Spinal cord (tissue), 9 donors: ENCODE measurements at regions not wholly inside any gene's neighbourhood (a gene's known extent, or its start where the extent isn't known, plus 50 kb on each side); places are given as distances from the start of the nearest gene placed in this dataset.

Source experiments
- DNase-seq, 6 donors: peaks; one replicate each; pipeline versions ENCODE4 v3.0.0 to v3.0.0-alpha.2; 2013 to 2015; ENCODE audit warnings: low spot score in 6 of 6, low read depth in 4 of 6
- H3K27ac ChIP-seq: one replicate; pipeline ENCODE4 v1.5.1; 2013; ENCODE audit warnings: low read depth, low read length, control low read depth
- H3K27me3 ChIP-seq: one replicate; pipeline ENCODE4 v1.6.1; 2013; ENCODE audit warnings: low read length; ENCODE audit not compliant: control insufficient read depth, insufficient read depth
- H3K36me3 ChIP-seq: one replicate; pipeline ENCODE4 v1.6.1; 2013; ENCODE audit warnings: low read length; ENCODE audit not compliant: control insufficient read depth, insufficient read depth
- H3K4me1 ChIP-seq: one replicate; pipeline ENCODE4 v1.6.1; 2013; ENCODE audit warnings: low read length; ENCODE audit not compliant: control insufficient read depth, insufficient read depth
- H3K4me3 ChIP-seq: one replicate; pipeline ENCODE4 v1.5.1; 2013; ENCODE audit warnings: low read depth, low read length, control low read depth
- H3K9me3 ChIP-seq: one replicate; pipeline ENCODE4 v1.6.1; 2013; ENCODE audit warnings: low read length; ENCODE audit not compliant: control insufficient read depth, insufficient read depth
- WGBS: methylation state at CpG from one replicate; pipeline ENCODE4 v1.1.5; 2013; ENCODE audit warnings: missing lambda C conversion rate; ENCODE audit not compliant: insufficient coverage; 5-methylcytosine and 5-hydroxymethylcytosine counted together
- donor health status: healthy.

- Histone ChIP-seq H3K36me3 (no peaks in the 10 kb centered on the region), H3K27me3 (no peaks in the 10 kb centered on the region), H3K4me1 (no peaks in the 10 kb centered on the region), H3K9me3 (no peaks in the 10 kb centered on the region), H3K27ac (no peak overlapping the region), H3K4me3 (no peak overlapping the region)
- WGBS = no CpG with 5 or more reads among the region's 1 CpG
- DNase-seq = no peak
These were observed 220.0 kb upstream of the TANK start for GRCh38 chr2:160940271-160940670.

- H3K9me3 ChIP-seq = no peaks in the 10 kb centered on the region
- DNase-seq = no peak
- no peak overlapping the region for H3K27ac ChIP-seq
- H3K4me3 ChIP-seq = no peak overlapping the region
- WGBS = 100% methylated on average over 1 of the region's 2 CpGs
- H3K27me3 ChIP-seq = no peaks in the 10 kb centered on the region
- H3K4me1 ChIP-seq = no peaks in the 10 kb centered on the region
- no peaks in the 10 kb centered on the region for H3K36me3 ChIP-seq
These were observed 219.5 kb upstream of the TANK start for GRCh38 chr2:160940699-160941098.

- H3K36me3 ChIP-seq = no peaks in the 10 kb centered on the region
- H3K27ac ChIP-seq = no peak overlapping the region
- no peak overlapping the region for H3K4me3 ChIP-seq
- WGBS = 67% methylated on average over 1 of the region's 1 CpG
- no peaks in the 10 kb centered on the region for H3K9me3 ChIP-seq
- no peaks in the 10 kb centered on the region for H3K27me3 ChIP-seq
- peak in 1 of 6 donors; percentile 58 for DNase-seq
- no peaks in the 10 kb centered on the region for H3K4me1 ChIP-seq
These were observed 218.9 kb upstream of the TANK start for GRCh38 chr2:160941290-160941846.

GRCh38 chr2:160942476-160943142 is 217.6 kb upstream of the TANK start:
- H3K4me3 ChIP-seq = no peak overlapping the region
- no peaks in the 10 kb centered on the region for H3K9me3 ChIP-seq
- H3K4me1 ChIP-seq = no peaks in the 10 kb centered on the region
- H3K36me3 ChIP-seq = no peaks in the 10 kb centered on the region
- WGBS = 59% methylated on average over 4 of the region's 10 CpGs
- no peak overlapping the region for H3K27ac ChIP-seq
- DNase-seq = no peak
- no peaks in the 10 kb centered on the region for H3K27me3 ChIP-seq

- DNase-seq = no peak
- no CpG with 5 or more reads among the region's 3 CpGs for WGBS
- H3K4me3 ChIP-seq = no peak overlapping the region
- H3K27ac ChIP-seq = no peak overlapping the region
- no peaks in the 10 kb centered on the region for H3K27me3 ChIP-seq
- H3K36me3 ChIP-seq = no peaks in the 10 kb centered on the region
- H3K4me1 ChIP-seq = no peaks in the 10 kb centered on the region
- no peaks in the 10 kb centered on the region for H3K9me3 ChIP-seq
These were observed 216.8 kb upstream of the TANK start for GRCh38 chr2:160943414-160943813.

- H3K27ac ChIP-seq = peak overlapping the region; percentile 61
- H3K4me3 ChIP-seq = no peak overlapping the region
- no peaks in the 10 kb centered on the region for H3K9me3 ChIP-seq
- H3K36me3 ChIP-seq = no peaks in the 10 kb centered on the region
- H3K27me3 ChIP-seq = peaks cover 3% of the 10 kb centered on the region
- 16% methylated on average over 6 of the region's 10 CpGs for WGBS
- H3K4me1 ChIP-seq = no peaks in the 10 kb centered on the region
- DNase-seq = peak in 5 of 6 donors; percentile 59 to 90 (median 70)
These were observed 207.6 kb upstream of the TANK start for GRCh38 chr2:160952464-160953254.

GRCh38 chr2:160955578-160955977 is 204.7 kb upstream of the TANK start:
- DNase-seq = no peak
- H3K27ac ChIP-seq = no peak overlapping the region
- no peaks in the 10 kb centered on the region for H3K9me3 ChIP-seq
- H3K27me3 ChIP-seq = peaks cover 3% of the 10 kb centered on the region
- H3K4me1 ChIP-seq = no peaks in the 10 kb centered on the region
- H3K36me3 ChIP-seq = no peaks in the 10 kb centered on the region
- H3K4me3 ChIP-seq = no peak overlapping the region
- 83% methylated on average over 1 of the region's 1 CpG for WGBS

GRCh38 chr2:160956243-160956802 is 203.9 kb upstream of the TANK start:
- no peak for DNase-seq
- WGBS = 75% methylated on average over 4 of the region's 6 CpGs
- no peak overlapping the region for H3K4me3 ChIP-seq

GRCh38 chr2:160963957-160964356 is 196.3 kb upstream of the TANK start:
- no peaks in the 10 kb centered on the region for H3K27me3 ChIP-seq
- no peaks in the 10 kb centered on the region for H3K36me3 ChIP-seq
- H3K9me3 ChIP-seq = no peaks in the 10 kb centered on the region
- no peak overlapping the region for H3K27ac ChIP-seq
- 57% methylated on average over 1 of the region's 3 CpGs for WGBS
- H3K4me3 ChIP-seq = no peak overlapping the region
- no peak for DNase-seq
- H3K4me1 ChIP-seq = no peaks in the 10 kb centered on the region

More at GRCh38 chr2:160956243-160956802, 203.9 kb upstream of the TANK start:
- Histone ChIP-seq H3K36me3 (no peaks in the 10 kb centered on the region), H3K27me3 (peaks cover 3% of the 10 kb centered on the region), H3K9me3 (no peaks in the 10 kb centered on the region), H3K27ac (no peak overlapping the region), H3K4me1 (no peaks in the 10 kb centered on the region)
